ENCODE measurements at regions not wholly inside any gene's neighbourhood (a gene's known extent, or its start where the extent isn't known, plus 50 kb on each side); places are given as distances from the start of the nearest gene placed in this dataset.
"Not testable (repeated sequence)": the region's sequence is repeated elsewhere in the genome, so short reads cannot be mapped to it uniquely, and the experiment has no call there.

GRCh38 chr2:95753812-95754211, 162.0 kb downstream of the TRIM43 start:
- H3K4me1 Mint-ChIP-seq (ENCODE audit: low read depth); H3K9me3 Mint-ChIP-seq; intact Hi-C loops (cut with micrococcal nuclease); CTCF ChIA-PET; H3K36me3 Mint-ChIP-seq (ENCODE audit: low read depth); DNase-seq; H3K27me3 Mint-ChIP-seq (ENCODE audit: low read depth); H3K4me3 Mint-ChIP-seq; H3K27ac Mint-ChIP-seq: not testable (repeated sequence)

GRCh38 chr2:95754213-95754612, 162.4 kb downstream of the TRIM43 start:
- H3K4me3 Mint-ChIP-seq; H3K4me1 Mint-ChIP-seq (ENCODE audit: low read depth); H3K27ac Mint-ChIP-seq; H3K9me3 Mint-ChIP-seq; CTCF ChIA-PET; H3K36me3 Mint-ChIP-seq (ENCODE audit: low read depth); intact Hi-C loops (cut with micrococcal nuclease); DNase-seq; H3K27me3 Mint-ChIP-seq (ENCODE audit: low read depth): not testable (repeated sequence)

GRCh38 chr2:95754819-95755563, 163.2 kb downstream of the TRIM43 start:
- H3K4me3 Mint-ChIP-seq; CTCF ChIA-PET; H3K36me3 Mint-ChIP-seq (ENCODE audit: low read depth); DNase-seq; intact Hi-C loops (cut with micrococcal nuclease); H3K27ac Mint-ChIP-seq; H3K27me3 Mint-ChIP-seq (ENCODE audit: low read depth); H3K9me3 Mint-ChIP-seq; H3K4me1 Mint-ChIP-seq (ENCODE audit: low read depth): not testable (repeated sequence)

GRCh38 chr2:95755956-95756669, 164.3 kb downstream of the TRIM43 start:
- H3K27me3 Mint-ChIP-seq (ENCODE audit: low read depth); DNase-seq; H3K36me3 Mint-ChIP-seq (ENCODE audit: low read depth); H3K4me3 Mint-ChIP-seq; H3K9me3 Mint-ChIP-seq; H3K4me1 Mint-ChIP-seq (ENCODE audit: low read depth); CTCF ChIA-PET; H3K27ac Mint-ChIP-seq; intact Hi-C loops (cut with micrococcal nuclease): not testable (repeated sequence)

- DNase-seq, result no peak
Observed at GRCh38 chr2:95757988-95758387, 166.2 kb downstream of the TRIM43 start.

GRCh38 chr2:95759481-95760246, 167.9 kb downstream of the TRIM43 start:
- H3K27ac Mint-ChIP-seq, result no peak overlapping the region

More at GRCh38 chr2:95757988-95758387, 166.2 kb downstream of the TRIM43 start:
- Mint-ChIP-seq H3K4me3 (no peak overlapping the region), H3K27me3 (ENCODE audit: low read depth) (no peaks in the 10 kb centered on the region), H3K27ac (no peak overlapping the region), H3K4me1 (ENCODE audit: low read depth) (no peaks in the 10 kb centered on the region), H3K36me3 (ENCODE audit: low read depth) (no peaks in the 10 kb centered on the region), H3K9me3 (no peaks in the 10 kb centered on the region)
- intact Hi-C loops (cut with micrococcal nuclease), result no loop called here
- CTCF ChIA-PET, result no interaction called here

GRCh38 chr2:95760806-95761525, 169.2 kb downstream of the TRIM43 start:
- no peak for DNase-seq
- Mint-ChIP-seq H3K27me3 (ENCODE audit: low read depth) (no peaks in the 10 kb centered on the region), H3K4me3 (no peak overlapping the region), H3K27ac (no peak overlapping the region), H3K36me3 (ENCODE audit: low read depth) (no peaks in the 10 kb centered on the region), H3K4me1 (ENCODE audit: low read depth) (no peaks in the 10 kb centered on the region), H3K9me3 (no peaks in the 10 kb centered on the region)
- intact Hi-C loops (cut with micrococcal nuclease), result no loop called here
- CTCF ChIA-PET, result interaction anchor here (0.6 kb wide), 1 partner anchor 14 kb away, joined by 4 read pairs; no protein-coding TSS in a partner anchor

More at GRCh38 chr2:95759481-95760246, 167.9 kb downstream of the TRIM43 start:
- intact Hi-C loops (cut with micrococcal nuclease), result no loop called here
- H3K9me3 Mint-ChIP-seq, result no peaks in the 10 kb centered on the region
- H3K36me3 Mint-ChIP-seq (ENCODE audit: low read depth), result no peaks in the 10 kb centered on the region
- DNase-seq, result no peak
- no peak overlapping the region for H3K4me3 Mint-ChIP-seq
- H3K27me3 Mint-ChIP-seq (ENCODE audit: low read depth), result no peaks in the 10 kb centered on the region
- CTCF ChIA-PET, result no interaction called here
- no peaks in the 10 kb centered on the region for H3K4me1 Mint-ChIP-seq (ENCODE audit: low read depth)

GRCh38 chr2:95761556-95761955, 169.8 kb downstream of the TRIM43 start:
- intact Hi-C loops (cut with micrococcal nuclease), result no loop called here
- H3K27me3 Mint-ChIP-seq (ENCODE audit: low read depth), result no peaks in the 10 kb centered on the region
- no peaks in the 10 kb centered on the region for H3K36me3 Mint-ChIP-seq (ENCODE audit: low read depth)
- H3K27ac Mint-ChIP-seq, result no peak overlapping the region
- H3K9me3 Mint-ChIP-seq, result no peaks in the 10 kb centered on the region
- no peak for DNase-seq
- CTCF ChIA-PET, result interaction anchor here (0.6 kb wide), 1 partner anchor 15 kb away, joined by 4 read pairs; no protein-coding TSS in a partner anchor
- H3K4me3 Mint-ChIP-seq, result no peak overlapping the region
- H3K4me1 Mint-ChIP-seq (ENCODE audit: low read depth), result no peaks in the 10 kb centered on the region

GRCh38 chr2:95762023-95763021, 170.5 kb downstream of the TRIM43 start:
- H3K36me3 Mint-ChIP-seq (ENCODE audit: low read depth); H3K27me3 Mint-ChIP-seq (ENCODE audit: low read depth); DNase-seq; intact Hi-C loops (cut with micrococcal nuclease); CTCF ChIA-PET; H3K9me3 Mint-ChIP-seq; H3K4me3 Mint-ChIP-seq; H3K27ac Mint-ChIP-seq; H3K4me1 Mint-ChIP-seq (ENCODE audit: low read depth): not testable (repeated sequence)

- intact Hi-C loops (cut with micrococcal nuclease); H3K9me3 Mint-ChIP-seq; DNase-seq; H3K4me1 Mint-ChIP-seq (ENCODE audit: low read depth); CTCF ChIA-PET; H3K27ac Mint-ChIP-seq; H3K36me3 Mint-ChIP-seq (ENCODE audit: low read depth); H3K4me3 Mint-ChIP-seq; H3K27me3 Mint-ChIP-seq (ENCODE audit: low read depth): not testable (repeated sequence)
Observed at GRCh38 chr2:95763074-95763473, 171.3 kb downstream of the TRIM43 start.

- H3K36me3 Mint-ChIP-seq (ENCODE audit: low read depth); H3K4me3 Mint-ChIP-seq; intact Hi-C loops (cut with micrococcal nuclease): not testable (repeated sequence)
Observed at GRCh38 chr2:95764966-95765365, 173.2 kb downstream of the TRIM43 start.

More at GRCh38 chr2:95764966-95765365, 173.2 kb downstream of the TRIM43 start:
- H3K4me1 Mint-ChIP-seq (ENCODE audit: low read depth); H3K9me3 Mint-ChIP-seq; CTCF ChIA-PET; DNase-seq; H3K27ac Mint-ChIP-seq; H3K27me3 Mint-ChIP-seq (ENCODE audit: low read depth): not testable (repeated sequence)
